Testis (tissue), 2 donors: ENCODE measurements at regions not wholly inside any gene's neighbourhood (a gene's known extent, or its start where the extent isn't known, plus 50 kb on each side); places are given as distances from the start of the nearest gene placed in this dataset.

Experiments used
- DNase-seq: peaks from one replicate; pipeline ENCODE4 v3.0.0-alpha.2; 2019
- H3K27ac ChIP-seq, 2 donors: fragments of 200-600 bp; sonication (generic); one replicate each; pipeline ENCODE4 v1.5.1; 2019
- H3K27me3 ChIP-seq: fragments of 200-600 bp; sonication (generic); one replicate; pipeline ENCODE4 v1.5.1; 2019
- H3K36me3 ChIP-seq: fragments of 200-600 bp; sonication (generic); one replicate; pipeline ENCODE4 v1.5.1; 2017; ENCODE audit warnings: low read depth; ENCODE audit errors: missing control alignments
- H3K4me1 ChIP-seq: fragments of 200-600 bp; sonication (generic); one replicate; pipeline ENCODE4 v1.5.1; 2019
- H3K4me3 ChIP-seq, 2 donors: fragments of 200-600 bp; sonication (generic); one replicate each; pipeline ENCODE4 v1.5.1; 2017 to 2019
- H3K9me3 ChIP-seq: fragments of 200-600 bp; sonication (generic); one replicate; pipeline ENCODE4 v1.5.1; 2017
- POLR2A ChIP-seq: fragments of 450-650 bp; IDR thresholded peaks from one replicate; pipeline ENCODE4 v1.6.1; 2017; ENCODE audit warnings: antibody characterized with exemption, mild to moderate bottlenecking, moderate library complexity
- WGBS, 2 donors: methylation state at CpG; one replicate each; pipeline ENCODE4 v1.1.5; 2018; 5-methylcytosine and 5-hydroxymethylcytosine counted together
- intact Hi-C: fragments of 100-400 bp; cut with DNase I; formaldehyde crosslinking; loops from one replicate; pipeline ENCODE4 v1.15.1; 2023; ENCODE audit warnings: low total_unique reads
- TF ChIP-seq, protein P1 (sequence below), 3 experiments: fragments of 450-650 bp in 2 of 3; fragments of 200-600 bp in 1 of 3; sonication (generic) in 1 of 3; IDR thresholded peaks; one replicate each; pipeline ENCODE4 v1.5.1; 2016 to 2019; ENCODE audit warnings: antibody characterized with exemption in 3 of 3, mild to moderate bottlenecking in 2 of 3, moderate library complexity in 1 of 3

- Histone ChIP-seq H3K4me1 (no peaks in the 10 kb centered on the region), H3K36me3 (no peaks in the 10 kb centered on the region), H3K4me3 (no peak overlapping the region), H3K9me3 (no peaks in the 10 kb centered on the region), H3K27me3 (no peaks in the 10 kb centered on the region), H3K27ac (no peak overlapping the region)
- intact Hi-C loops: no loop called here
- no peak for TF ChIP-seq POLR2A
- TF ChIP-seq, protein P1, sequence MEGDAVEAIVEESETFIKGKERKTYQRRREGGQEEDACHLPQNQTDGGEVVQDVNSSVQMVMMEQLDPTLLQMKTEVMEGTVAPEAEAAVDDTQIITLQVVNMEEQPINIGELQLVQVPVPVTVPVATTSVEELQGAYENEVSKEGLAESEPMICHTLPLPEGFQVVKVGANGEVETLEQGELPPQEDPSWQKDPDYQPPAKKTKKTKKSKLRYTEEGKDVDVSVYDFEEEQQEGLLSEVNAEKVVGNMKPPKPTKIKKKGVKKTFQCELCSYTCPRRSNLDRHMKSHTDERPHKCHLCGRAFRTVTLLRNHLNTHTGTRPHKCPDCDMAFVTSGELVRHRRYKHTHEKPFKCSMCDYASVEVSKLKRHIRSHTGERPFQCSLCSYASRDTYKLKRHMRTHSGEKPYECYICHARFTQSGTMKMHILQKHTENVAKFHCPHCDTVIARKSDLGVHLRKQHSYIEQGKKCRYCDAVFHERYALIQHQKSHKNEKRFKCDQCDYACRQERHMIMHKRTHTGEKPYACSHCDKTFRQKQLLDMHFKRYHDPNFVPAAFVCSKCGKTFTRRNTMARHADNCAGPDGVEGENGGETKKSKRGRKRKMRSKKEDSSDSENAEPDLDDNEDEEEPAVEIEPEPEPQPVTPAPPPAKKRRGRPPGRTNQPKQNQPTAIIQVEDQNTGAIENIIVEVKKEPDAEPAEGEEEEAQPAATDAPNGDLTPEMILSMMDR (IDR thresholded peaks at IDR 0.05): no peak
- WGBS, 2 donors: 75 to 84% methylated on average over 1 of the region's 1 CpG
- no peak for DNase-seq
Measured at GRCh38 chr14:87784386-87784785, 208.6 kb downstream of the GALC start.

DNA sequence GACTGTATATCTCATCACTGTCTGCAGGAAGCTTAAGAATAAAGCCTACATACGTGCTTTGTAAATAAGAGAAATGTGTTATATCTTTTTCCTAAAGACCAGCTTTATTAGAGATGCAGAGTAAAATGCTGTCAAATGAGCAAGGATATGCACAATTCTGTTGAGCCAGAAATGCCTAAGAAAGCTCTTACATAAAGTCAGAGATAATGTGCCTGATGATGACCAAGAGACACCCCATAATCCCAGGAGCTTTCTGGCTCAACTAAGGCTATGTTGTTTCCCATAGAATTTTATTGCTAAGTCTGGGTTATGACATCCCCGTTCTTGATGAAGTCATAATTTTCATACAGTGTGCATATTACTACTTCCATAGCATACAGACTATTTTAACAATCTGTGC is 209.9 kb downstream of the GALC start:
- no peak overlapping the region for H3K27ac ChIP-seq
- H3K4me3 ChIP-seq: no peak overlapping the region
- H3K9me3 ChIP-seq: no peaks in the 10 kb centered on the region
- no peaks in the 10 kb centered on the region for H3K36me3 ChIP-seq
- no peak for DNase-seq
- 72 to 80% methylated on average over 2 of the region's 2 CpGs for WGBS, 2 donors
- no peak for TF ChIP-seq POLR2A
- TF ChIP-seq, protein P1 (IDR thresholded peaks at IDR 0.05): no peak
- H3K27me3 ChIP-seq: no peaks in the 10 kb centered on the region
- no peaks in the 10 kb centered on the region for H3K4me1 ChIP-seq
- intact Hi-C loops: no loop called here

DNA sequence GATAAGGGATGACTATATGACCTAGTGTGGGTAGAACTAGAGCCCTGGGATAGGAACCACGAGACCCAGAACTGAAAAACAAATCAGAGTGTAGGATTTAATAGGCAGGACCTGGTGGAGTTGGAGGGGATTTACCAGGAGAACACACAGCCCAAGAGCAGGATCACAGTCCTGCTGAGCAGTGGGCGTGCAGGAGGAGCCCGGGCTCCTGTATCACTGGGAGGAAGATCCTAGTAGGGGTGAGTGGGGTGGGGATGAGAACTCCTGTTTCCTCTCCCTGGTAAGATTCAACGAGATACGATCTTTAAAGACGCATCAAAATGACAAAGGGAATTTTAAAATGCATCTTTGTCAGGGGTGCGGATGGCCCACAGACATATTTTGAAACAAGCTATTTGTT is 220.1 kb downstream of the GALC start:
- Histone ChIP-seq H3K4me3 (no peak overlapping the region), H3K9me3 (no peaks in the 10 kb centered on the region), H3K4me1 (no peaks in the 10 kb centered on the region), H3K36me3 (no peaks in the 10 kb centered on the region), H3K27me3 (no peaks in the 10 kb centered on the region), H3K27ac (no peak overlapping the region)
- WGBS, 2 donors: 81 to 86% methylated on average over 7 of the region's 7 CpGs
- DNase-seq: no peak
- intact Hi-C loops: no loop called here
- TF ChIP-seq POLR2A: no peak
- TF ChIP-seq, protein P1 (IDR thresholded peaks at IDR 0.05): no peak

DNA sequence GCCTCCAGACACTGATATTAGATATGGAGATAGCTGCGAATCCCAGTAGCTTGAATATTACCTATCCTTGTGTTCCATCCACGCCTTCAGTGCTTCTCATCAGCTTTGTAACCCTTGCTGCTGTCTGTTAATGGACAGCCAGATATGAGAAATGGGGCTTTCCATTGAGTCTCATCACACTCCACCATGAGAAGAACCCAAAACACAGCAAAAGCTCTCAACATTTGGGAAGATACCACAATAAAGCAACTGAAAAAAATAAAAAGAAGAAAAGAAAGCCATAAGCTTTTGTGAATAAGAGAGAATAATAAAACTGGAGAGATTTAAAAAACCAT is 225.4 kb downstream of the GALC start:
- intact Hi-C loops: no loop called here
- 84 to 87% methylated on average over 2 of the region's 2 CpGs for WGBS, 2 donors

GRCh38 chr14:87758876-87759275 is 234.1 kb downstream of the GALC start:
- TF ChIP-seq POLR2A: no peak
- TF ChIP-seq, protein P1 (IDR thresholded peaks at IDR 0.05): no peak

More for the DNA sequence above, 225.4 kb downstream of the GALC start:
- DNase-seq: no peak
- TF ChIP-seq POLR2A: no peak
- TF ChIP-seq, protein P1 (IDR thresholded peaks at IDR 0.05): no peak
- no peaks in the 10 kb centered on the region for H3K36me3 ChIP-seq
- no peak overlapping the region for H3K4me3 ChIP-seq
- H3K4me1 ChIP-seq: no peaks in the 10 kb centered on the region
- no peaks in the 10 kb centered on the region for H3K27me3 ChIP-seq
- H3K9me3 ChIP-seq: no peaks in the 10 kb centered on the region
- no peak overlapping the region for H3K27ac ChIP-seq

More at GRCh38 chr14:87758876-87759275, 234.1 kb downstream of the GALC start:
- no peak for DNase-seq
- H3K36me3 ChIP-seq: no peaks in the 10 kb centered on the region
- H3K27ac ChIP-seq: no peak overlapping the region
- H3K4me1 ChIP-seq: no peaks in the 10 kb centered on the region
- H3K9me3 ChIP-seq: no peaks in the 10 kb centered on the region
- H3K4me3 ChIP-seq: no peak overlapping the region
- no peaks in the 10 kb centered on the region for H3K27me3 ChIP-seq
- intact Hi-C loops: no loop called here
- WGBS, 2 donors: 53 to 57% methylated on average over 2 of the region's 2 CpGs
